Thyroid gland (tissue), 4 donors: ENCODE measurements at regions not wholly inside any gene's neighbourhood (a gene's known extent, or its start where the extent isn't known, plus 50 kb on each side); places are given as distances from the start of the nearest gene placed in this dataset.

Experiments used
- POLR2A ChIP-seq, 2 donors: fragments of 450-650 bp; IDR thresholded peaks; one replicate each; pipeline ENCODE4 v1.6.1; 2017; ENCODE audit warnings: antibody characterized with exemption in 2 of 2, mild to moderate bottlenecking in 2 of 2, moderate library complexity in 1 of 2
- TF ChIP-seq, protein P1 (sequence below), 6 experiments: fragments of 200-600 bp in 3 of 6; fragments of 450-650 bp in 3 of 6; sonication (generic) in 3 of 6; IDR thresholded peaks; one replicate each; pipeline ENCODE4 v1.5.1; 2016 to 2019; ENCODE audit warnings: antibody characterized with exemption in 6 of 6, mild to moderate bottlenecking in 2 of 6, inconsistent platforms in 1 of 6, moderate library complexity in 1 of 6

DNA sequence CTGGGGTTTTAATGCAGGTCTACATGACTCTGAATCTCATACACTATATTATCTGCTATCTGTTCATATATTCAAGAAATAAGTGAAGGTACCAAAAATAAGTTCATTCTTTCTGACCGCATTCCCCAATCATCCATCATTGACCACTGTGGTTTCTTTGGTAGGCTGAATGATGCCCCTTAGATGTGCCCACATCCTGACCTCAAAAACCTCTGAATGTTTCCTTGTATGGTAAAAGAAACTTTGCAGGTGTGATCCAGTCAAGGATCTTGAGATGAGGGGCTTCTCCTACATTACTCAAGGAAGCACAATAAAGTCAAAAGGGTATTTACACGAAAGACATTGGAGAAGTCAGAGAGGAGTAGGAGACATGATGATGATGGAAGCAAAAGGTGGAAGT lies 60.6 kb upstream of the LRRC8B start:
- TF ChIP-seq, protein P1, sequence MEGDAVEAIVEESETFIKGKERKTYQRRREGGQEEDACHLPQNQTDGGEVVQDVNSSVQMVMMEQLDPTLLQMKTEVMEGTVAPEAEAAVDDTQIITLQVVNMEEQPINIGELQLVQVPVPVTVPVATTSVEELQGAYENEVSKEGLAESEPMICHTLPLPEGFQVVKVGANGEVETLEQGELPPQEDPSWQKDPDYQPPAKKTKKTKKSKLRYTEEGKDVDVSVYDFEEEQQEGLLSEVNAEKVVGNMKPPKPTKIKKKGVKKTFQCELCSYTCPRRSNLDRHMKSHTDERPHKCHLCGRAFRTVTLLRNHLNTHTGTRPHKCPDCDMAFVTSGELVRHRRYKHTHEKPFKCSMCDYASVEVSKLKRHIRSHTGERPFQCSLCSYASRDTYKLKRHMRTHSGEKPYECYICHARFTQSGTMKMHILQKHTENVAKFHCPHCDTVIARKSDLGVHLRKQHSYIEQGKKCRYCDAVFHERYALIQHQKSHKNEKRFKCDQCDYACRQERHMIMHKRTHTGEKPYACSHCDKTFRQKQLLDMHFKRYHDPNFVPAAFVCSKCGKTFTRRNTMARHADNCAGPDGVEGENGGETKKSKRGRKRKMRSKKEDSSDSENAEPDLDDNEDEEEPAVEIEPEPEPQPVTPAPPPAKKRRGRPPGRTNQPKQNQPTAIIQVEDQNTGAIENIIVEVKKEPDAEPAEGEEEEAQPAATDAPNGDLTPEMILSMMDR (IDR thresholded peaks at IDR 0.05), result no peak
- no peak for TF ChIP-seq POLR2A (IDR thresholded peaks at IDR 0.05)
